Loucy (cell line): ENCODE measurements at regions not wholly inside any gene's neighbourhood (a gene's known extent, or its start where the extent isn't known, plus 50 kb on each side); places are given as distances from the start of the nearest gene placed in this dataset.

ENCODE experiments used
- H2AFZ ChIP-seq: fragments of 200-600 bp; sonication (generic); 2 replicates; pipeline ENCODE4 v1.6.0; 2016; ENCODE audit warnings: antibody characterized with exemption, mild to moderate bottlenecking, low read length, moderate library complexity
- H3F3A ChIP-seq: fragments of 200-600 bp; 2 replicates; pipeline ENCODE4 v1.6.0; 2016; ENCODE audit warnings: antibody characterized with exemption, low read depth, mild to moderate bottlenecking
- H3K27me3 ChIP-seq: fragments of 200-600 bp; sonication (generic); 2 replicates; pipeline ENCODE4 v1.6.1; 2014; ENCODE audit warnings: low read length, mild to moderate bottlenecking; ENCODE audit not compliant: insufficient read depth, poor library complexity, severe bottlenecking
- H3K36me3 ChIP-seq: fragments of 200-600 bp; sonication (generic); 2 replicates; pipeline ENCODE4 v1.6.1; 2016; ENCODE audit warnings: low read length; ENCODE audit not compliant: insufficient read depth
- H3K4me1 ChIP-seq: fragments of 200-600 bp; sonication (generic); 2 replicates; pipeline ENCODE4 v1.5.1; 2014; ENCODE audit warnings: low read length, mild to moderate bottlenecking; ENCODE audit not compliant: insufficient read depth, poor library complexity, severe bottlenecking
- H3K4me2 ChIP-seq: fragments of 200-600 bp; sonication (generic); 2 replicates; pipeline ENCODE4 v1.6.0; 2014; ENCODE audit warnings: antibody characterized with exemption, low read length, low read depth, mild to moderate bottlenecking; ENCODE audit not compliant: poor library complexity, severe bottlenecking
- H3K4me3 ChIP-seq: fragments of 200-600 bp; sonication (generic); 2 replicates; pipeline ENCODE4 v1.5.1; 2014; ENCODE audit warnings: low read length, mild to moderate bottlenecking, mixed read lengths; ENCODE audit not compliant: poor library complexity, severe bottlenecking
- H3K79me2 ChIP-seq: fragments of 200-600 bp; sonication (generic); 2 replicates; pipeline ENCODE4 v1.6.1; 2014; ENCODE audit warnings: low read length; ENCODE audit not compliant: insufficient read depth
- H3K9ac ChIP-seq: fragments of 200-600 bp; sonication (generic); 2 replicates; pipeline ENCODE4 v1.6.0; 2014; ENCODE audit warnings: mild to moderate bottlenecking, low read depth, low read length, moderate library complexity; ENCODE audit not compliant: poor library complexity, severe bottlenecking
- H3K9me2 ChIP-seq: fragments of 200-600 bp; sonication (generic); replicated peaks from 2 replicates; pipeline ENCODE4 v1.6.1; 2016; ENCODE audit warnings: low read depth, low read length, mixed read lengths
- H3K9me3 ChIP-seq: fragments of 200-600 bp; sonication (generic); 2 replicates; pipeline ENCODE4 v1.6.1; 2014; ENCODE audit warnings: mild to moderate bottlenecking, antibody characterized with exemption, low read length, low read depth; ENCODE audit not compliant: insufficient read depth
- H4K20me1 ChIP-seq: fragments of 200-600 bp; sonication (generic); 2 replicates; pipeline ENCODE4 v1.6.0; 2014; ENCODE audit warnings: antibody characterized with exemption, low read length, mild to moderate bottlenecking; ENCODE audit not compliant: insufficient read depth, poor library complexity, severe bottlenecking
- EZH2phosphoT487 ChIP-seq: fragments of 200-600 bp; IDR thresholded peaks from 2 replicates; pipeline ENCODE4 v1.6.1; 2018; ENCODE audit warnings: antibody characterized with exemption, mild to moderate bottlenecking, moderate library complexity, borderline replicate concordance
- TF ChIP-seq, protein P1 (sequence below): fragments of 200-600 bp; sonication (generic); conservative IDR thresholded peaks from 2 replicates; pipeline ENCODE4 v1.5.1; 2014; ENCODE audit warnings: mild to moderate bottlenecking, antibody characterized with exemption, low read length

- H3K9ac ChIP-seq, result no peak overlapping the region
Observed at GRCh38 chr1:81374481-81374880, 426.3 kb upstream of the ADGRL2 start.

DNA sequence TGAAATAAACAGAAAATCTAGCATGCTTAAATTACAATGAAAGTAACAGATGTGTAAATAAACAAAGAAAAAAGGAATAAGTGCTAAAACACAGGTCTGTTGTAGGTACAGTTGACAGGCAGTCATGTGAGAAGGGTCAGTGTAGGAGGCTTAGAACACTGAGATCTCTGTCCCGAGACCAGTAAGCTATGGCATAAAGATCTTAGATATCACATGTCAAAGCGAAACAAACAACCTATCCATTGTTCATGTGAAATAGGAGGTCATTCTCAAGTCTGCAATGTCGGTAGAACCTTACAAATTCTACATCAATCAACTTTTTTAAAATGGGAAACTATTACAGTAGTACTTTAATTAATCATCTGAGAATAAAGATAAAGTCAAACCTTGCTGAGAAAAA lies 428.9 kb upstream of the ADGRL2 start:
- H3K9me3 ChIP-seq, result no peaks in the 10 kb centered on the region
- no peaks in the 10 kb centered on the region for H3K36me3 ChIP-seq
- H3K4me3 ChIP-seq, result no peak overlapping the region
- no peaks in the 10 kb centered on the region for H3F3A ChIP-seq
- H3K9ac ChIP-seq, result no peak overlapping the region
- H2AFZ ChIP-seq, result no peak overlapping the region
- no peaks in the 10 kb centered on the region for H3K9me2 ChIP-seq
- H3K4me1 ChIP-seq, result no peaks in the 10 kb centered on the region
- no peak overlapping the region for H3K4me2 ChIP-seq
- no peaks in the 10 kb centered on the region for H4K20me1 ChIP-seq
- no peaks in the 10 kb centered on the region for H3K79me2 ChIP-seq
- TF ChIP-seq, protein P1, sequence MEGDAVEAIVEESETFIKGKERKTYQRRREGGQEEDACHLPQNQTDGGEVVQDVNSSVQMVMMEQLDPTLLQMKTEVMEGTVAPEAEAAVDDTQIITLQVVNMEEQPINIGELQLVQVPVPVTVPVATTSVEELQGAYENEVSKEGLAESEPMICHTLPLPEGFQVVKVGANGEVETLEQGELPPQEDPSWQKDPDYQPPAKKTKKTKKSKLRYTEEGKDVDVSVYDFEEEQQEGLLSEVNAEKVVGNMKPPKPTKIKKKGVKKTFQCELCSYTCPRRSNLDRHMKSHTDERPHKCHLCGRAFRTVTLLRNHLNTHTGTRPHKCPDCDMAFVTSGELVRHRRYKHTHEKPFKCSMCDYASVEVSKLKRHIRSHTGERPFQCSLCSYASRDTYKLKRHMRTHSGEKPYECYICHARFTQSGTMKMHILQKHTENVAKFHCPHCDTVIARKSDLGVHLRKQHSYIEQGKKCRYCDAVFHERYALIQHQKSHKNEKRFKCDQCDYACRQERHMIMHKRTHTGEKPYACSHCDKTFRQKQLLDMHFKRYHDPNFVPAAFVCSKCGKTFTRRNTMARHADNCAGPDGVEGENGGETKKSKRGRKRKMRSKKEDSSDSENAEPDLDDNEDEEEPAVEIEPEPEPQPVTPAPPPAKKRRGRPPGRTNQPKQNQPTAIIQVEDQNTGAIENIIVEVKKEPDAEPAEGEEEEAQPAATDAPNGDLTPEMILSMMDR, result no peak
- TF ChIP-seq EZH2phosphoT487, result no peak
- H3K27me3 ChIP-seq, result no peaks in the 10 kb centered on the region

More at GRCh38 chr1:81374481-81374880, 426.3 kb upstream of the ADGRL2 start:
- Histone ChIP-seq H4K20me1 (no peaks in the 10 kb centered on the region), H3K4me1 (no peaks in the 10 kb centered on the region), H3K79me2 (no peaks in the 10 kb centered on the region), H3K9me3 (no peaks in the 10 kb centered on the region), H3K4me2 (no peak overlapping the region), H3F3A (no peaks in the 10 kb centered on the region), H3K36me3 (no peaks in the 10 kb centered on the region), H2AFZ (no peak overlapping the region), H3K4me3 (no peak overlapping the region), H3K27me3 (no peaks in the 10 kb centered on the region), H3K9me2 (no peaks in the 10 kb centered on the region)
- TF ChIP-seq, protein P1, result no peak
- no peak for TF ChIP-seq EZH2phosphoT487

DNA sequence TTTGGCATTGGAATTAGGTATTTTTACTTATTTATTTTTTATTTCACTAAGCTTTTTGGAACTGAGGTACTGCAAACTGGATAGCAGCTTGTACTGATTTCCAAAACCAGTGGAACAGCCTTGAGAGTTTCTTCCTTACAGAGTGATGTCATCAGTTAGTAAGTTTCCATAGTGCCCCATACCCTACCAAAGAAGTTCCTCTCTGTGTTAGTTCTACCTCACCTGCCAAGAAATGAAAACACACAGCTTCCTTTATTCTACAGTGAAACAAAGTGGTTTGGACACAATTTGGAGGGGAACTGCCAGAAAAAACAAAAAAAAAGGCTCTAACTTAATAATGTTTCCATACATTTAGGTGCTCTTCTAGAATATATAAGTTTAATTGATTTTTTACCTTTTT lies 430.9 kb upstream of the ADGRL2 start:
- Histone ChIP-seq H3K4me2 (no peak overlapping the region), H3F3A (no peaks in the 10 kb centered on the region), H3K9ac (no peak overlapping the region), H4K20me1 (no peaks in the 10 kb centered on the region), H3K9me3 (no peaks in the 10 kb centered on the region), H3K4me3 (no peak overlapping the region), H3K27me3 (no peaks in the 10 kb centered on the region), H3K36me3 (no peaks in the 10 kb centered on the region), H3K9me2 (no peaks in the 10 kb centered on the region), H3K79me2 (no peaks in the 10 kb centered on the region), H3K4me1 (no peaks in the 10 kb centered on the region), H2AFZ (no peak overlapping the region)
- TF ChIP-seq EZH2phosphoT487, result no peak
- TF ChIP-seq, protein P1, result no peak
